ENCODE measurements at regions not wholly inside any gene's neighbourhood (a gene's known extent, or its start where the extent isn't known, plus 50 kb on each side); places are given as distances from the start of the nearest gene placed in this dataset.
A peak's percentile ranks its signal among the peaks of the same experiment; 100 is the strongest.

GRCh38 chr2:66839551-66840320 lies 404.8 kb downstream of the MEIS1 start:
- Histone ChIP-seq H3K9me3 (ENCODE audit: low read length) (no peaks in the 10 kb centered on the region), H3K9me2 (replicated peaks; ENCODE audit: insufficient read depth, low read length) (no peaks in the 10 kb centered on the region), H4K20me1 (ENCODE audit: insufficient read depth, low read depth, low read length) (no peaks in the 10 kb centered on the region), H3K4me3 (ENCODE audit: low read length) (no peak overlapping the region), H3K79me2 (ENCODE audit: low read length) (no peaks in the 10 kb centered on the region), H2AFZ (ENCODE audit: low read length) (no peak overlapping the region), H3K27me3 (ENCODE audit: low read length) (no peaks in the 10 kb centered on the region), H3K4me2 (ENCODE audit: low read depth, low read length, poor library complexity, severe bottlenecking) (no peak overlapping the region), H3K4me1 (ENCODE audit: low read length) (peaks cover 5% of the 10 kb centered on the region), H3K9ac (ENCODE audit: low read length) (no peak overlapping the region), H3K27ac (ENCODE audit: low read length) (no peak overlapping the region), H3K36me3 (ENCODE audit: insufficient read depth, low read length) (no peaks in the 10 kb centered on the region)
- no peak for DNase-seq

- Histone ChIP-seq H3K27me3 (ENCODE audit: low read length) (no peaks in the 10 kb centered on the region), H3K4me2 (ENCODE audit: low read depth, low read length, poor library complexity, severe bottlenecking) (no peak overlapping the region), H3K79me2 (ENCODE audit: low read length) (no peaks in the 10 kb centered on the region)
These were observed 405.5 kb downstream of the MEIS1 start for GRCh38 chr2:66840321-66841002.

GRCh38 chr2:66843847-66844246 lies 408.9 kb downstream of the MEIS1 start:
- H3K4me2 ChIP-seq (ENCODE audit: low read depth, low read length, poor library complexity, severe bottlenecking), result no peak overlapping the region
- H3K27me3 ChIP-seq (ENCODE audit: low read length), result no peaks in the 10 kb centered on the region
- no peaks in the 10 kb centered on the region for H4K20me1 ChIP-seq (ENCODE audit: insufficient read depth, low read depth, low read length)
- H3K9me2 ChIP-seq (replicated peaks; ENCODE audit: insufficient read depth, low read length), result no peaks in the 10 kb centered on the region
- H3K9ac ChIP-seq (ENCODE audit: low read length), result no peak overlapping the region
- H3K4me1 ChIP-seq (ENCODE audit: low read length), result peaks cover 28% of the 10 kb centered on the region
- no peak overlapping the region for H3K27ac ChIP-seq (ENCODE audit: low read length)
- no peak for DNase-seq
- H2AFZ ChIP-seq (ENCODE audit: low read length), result no peak overlapping the region
- no peak overlapping the region for H3K4me3 ChIP-seq (ENCODE audit: low read length)
- no peaks in the 10 kb centered on the region for H3K9me3 ChIP-seq (ENCODE audit: low read length)
- no peaks in the 10 kb centered on the region for H3K36me3 ChIP-seq (ENCODE audit: insufficient read depth, low read length)
- H3K79me2 ChIP-seq (ENCODE audit: low read length), result no peaks in the 10 kb centered on the region

More at GRCh38 chr2:66840321-66841002, 405.5 kb downstream of the MEIS1 start:
- Histone ChIP-seq H3K27ac (ENCODE audit: low read length) (no peak overlapping the region), H3K9me3 (ENCODE audit: low read length) (no peaks in the 10 kb centered on the region), H3K9me2 (replicated peaks; ENCODE audit: insufficient read depth, low read length) (no peaks in the 10 kb centered on the region), H3K4me1 (ENCODE audit: low read length) (peaks cover 11% of the 10 kb centered on the region), H2AFZ (ENCODE audit: low read length) (no peak overlapping the region), H4K20me1 (ENCODE audit: insufficient read depth, low read depth, low read length) (no peaks in the 10 kb centered on the region), H3K9ac (ENCODE audit: low read length) (no peak overlapping the region), H3K36me3 (ENCODE audit: insufficient read depth, low read length) (no peaks in the 10 kb centered on the region), H3K4me3 (ENCODE audit: low read length) (no peak overlapping the region)
- no peak for DNase-seq

GRCh38 chr2:66845307-66845706 lies 410.4 kb downstream of the MEIS1 start:
- H3K4me3 ChIP-seq (ENCODE audit: low read length), result peak overlapping the region; percentile 2; the same call in 1 of the 2 replicates
- H3K4me2 ChIP-seq (ENCODE audit: low read depth, low read length, poor library complexity, severe bottlenecking), result peak overlapping the region; percentile 33
- peaks cover 28% of the 10 kb centered on the region for H3K4me1 ChIP-seq (ENCODE audit: low read length)
- no peaks in the 10 kb centered on the region for H3K79me2 ChIP-seq (ENCODE audit: low read length)
- H4K20me1 ChIP-seq (ENCODE audit: insufficient read depth, low read depth, low read length), result no peaks in the 10 kb centered on the region
- H3K9me2 ChIP-seq (replicated peaks; ENCODE audit: insufficient read depth, low read length), result no peaks in the 10 kb centered on the region
- H3K27ac ChIP-seq (ENCODE audit: low read length), result peak overlapping the region; percentile 45
- no peak overlapping the region for H2AFZ ChIP-seq (ENCODE audit: low read length)
- H3K36me3 ChIP-seq (ENCODE audit: insufficient read depth, low read length), result no peaks in the 10 kb centered on the region
- no peaks in the 10 kb centered on the region for H3K9me3 ChIP-seq (ENCODE audit: low read length)
- H3K9ac ChIP-seq (ENCODE audit: low read length), result peak overlapping the region; percentile 1; the same call in 1 of the 2 replicates
- no peaks in the 10 kb centered on the region for H3K27me3 ChIP-seq (ENCODE audit: low read length)
- DNase-seq, result peak; percentile 92

GRCh38 chr2:66846887-66847286 lies 412.0 kb downstream of the MEIS1 start:
- H2AFZ ChIP-seq (ENCODE audit: low read length), result no peak overlapping the region

GRCh38 chr2:66849153-66849755 lies 414.3 kb downstream of the MEIS1 start:
- Histone ChIP-seq H4K20me1 (ENCODE audit: insufficient read depth, low read depth, low read length) (no peaks in the 10 kb centered on the region), H2AFZ (ENCODE audit: low read length) (no peak overlapping the region), H3K36me3 (ENCODE audit: insufficient read depth, low read length) (no peaks in the 10 kb centered on the region), H3K9me2 (replicated peaks; ENCODE audit: insufficient read depth, low read length) (no peaks in the 10 kb centered on the region), H3K9ac (ENCODE audit: low read length) (no peak overlapping the region), H3K4me2 (ENCODE audit: low read depth, low read length, poor library complexity, severe bottlenecking) (no peak overlapping the region), H3K27ac (ENCODE audit: low read length) (no peak overlapping the region), H3K4me3 (ENCODE audit: low read length) (no peak overlapping the region), H3K4me1 (ENCODE audit: low read length) (peaks cover 28% of the 10 kb centered on the region), H3K9me3 (ENCODE audit: low read length) (no peaks in the 10 kb centered on the region), H3K79me2 (ENCODE audit: low read length) (no peaks in the 10 kb centered on the region), H3K27me3 (ENCODE audit: low read length) (no peaks in the 10 kb centered on the region)
- no peak for DNase-seq

More at GRCh38 chr2:66846887-66847286, 412.0 kb downstream of the MEIS1 start:
- Histone ChIP-seq H4K20me1 (ENCODE audit: insufficient read depth, low read depth, low read length) (no peaks in the 10 kb centered on the region), H3K4me3 (ENCODE audit: low read length) (no peak overlapping the region), H3K27ac (ENCODE audit: low read length) (no peak overlapping the region), H3K36me3 (ENCODE audit: insufficient read depth, low read length) (no peaks in the 10 kb centered on the region), H3K4me2 (ENCODE audit: low read depth, low read length, poor library complexity, severe bottlenecking) (no peak overlapping the region), H3K4me1 (ENCODE audit: low read length) (peaks cover 28% of the 10 kb centered on the region), H3K9me2 (replicated peaks; ENCODE audit: insufficient read depth, low read length) (no peaks in the 10 kb centered on the region), H3K27me3 (ENCODE audit: low read length) (no peaks in the 10 kb centered on the region), H3K9ac (ENCODE audit: low read length) (no peak overlapping the region), H3K79me2 (ENCODE audit: low read length) (no peaks in the 10 kb centered on the region), H3K9me3 (ENCODE audit: low read length) (no peaks in the 10 kb centered on the region)
- no peak for DNase-seq

- no peak overlapping the region for H2AFZ ChIP-seq (ENCODE audit: low read length)
These were observed 415.5 kb downstream of the MEIS1 start for GRCh38 chr2:66850376-66850775.

GRCh38 chr2:66851449-66851872 lies 416.5 kb downstream of the MEIS1 start:
- H3K79me2 ChIP-seq (ENCODE audit: low read length), result no peaks in the 10 kb centered on the region

More at GRCh38 chr2:66850376-66850775, 415.5 kb downstream of the MEIS1 start:
- Histone ChIP-seq H3K36me3 (ENCODE audit: insufficient read depth, low read length) (no peaks in the 10 kb centered on the region), H3K9me2 (replicated peaks; ENCODE audit: insufficient read depth, low read length) (no peaks in the 10 kb centered on the region), H3K27ac (ENCODE audit: low read length) (no peak overlapping the region), H3K79me2 (ENCODE audit: low read length) (no peaks in the 10 kb centered on the region), H3K4me2 (ENCODE audit: low read depth, low read length, poor library complexity, severe bottlenecking) (no peak overlapping the region), H3K9ac (ENCODE audit: low read length) (no peak overlapping the region), H3K9me3 (ENCODE audit: low read length) (no peaks in the 10 kb centered on the region), H4K20me1 (ENCODE audit: insufficient read depth, low read depth, low read length) (no peaks in the 10 kb centered on the region), H3K27me3 (ENCODE audit: low read length) (no peaks in the 10 kb centered on the region), H3K4me3 (ENCODE audit: low read length) (no peak overlapping the region), H3K4me1 (ENCODE audit: low read length) (peaks cover 17% of the 10 kb centered on the region)
- no peak for DNase-seq

More at GRCh38 chr2:66851449-66851872, 416.5 kb downstream of the MEIS1 start:
- Histone ChIP-seq H2AFZ (ENCODE audit: low read length) (no peak overlapping the region), H3K4me2 (ENCODE audit: low read depth, low read length, poor library complexity, severe bottlenecking) (no peak overlapping the region), H3K9ac (ENCODE audit: low read length) (no peak overlapping the region), H3K27me3 (ENCODE audit: low read length) (no peaks in the 10 kb centered on the region), H3K36me3 (ENCODE audit: insufficient read depth, low read length) (no peaks in the 10 kb centered on the region), H3K9me2 (replicated peaks; ENCODE audit: insufficient read depth, low read length) (no peaks in the 10 kb centered on the region), H4K20me1 (ENCODE audit: insufficient read depth, low read depth, low read length) (no peaks in the 10 kb centered on the region), H3K4me3 (ENCODE audit: low read length) (no peak overlapping the region), H3K27ac (ENCODE audit: low read length) (no peak overlapping the region), H3K9me3 (ENCODE audit: low read length) (no peaks in the 10 kb centered on the region), H3K4me1 (ENCODE audit: low read length) (peaks cover 6% of the 10 kb centered on the region)
- no peak for DNase-seq

Measured in Karpas-422 (cell line).